IPS-18c (cell line): ENCODE measurements at regions not wholly inside any gene's neighbourhood (a gene's known extent, or its start where the extent isn't known, plus 50 kb on each side); places are given as distances from the start of the nearest gene placed in this dataset.

Experiments used
- H3K4me3 ChIP-seq: 2 replicates; pipeline ENCODE4 v1.7.0; 2013; ENCODE audit warnings: low read depth, mild to moderate bottlenecking, low read length, moderate library complexity; ENCODE audit not compliant: insufficient read depth
- H3K9me3 ChIP-seq: one replicate; pipeline ENCODE4 v1.6.1; 2013; ENCODE audit warnings: mild to moderate bottlenecking, low read length, moderate library complexity; ENCODE audit not compliant: control insufficient read depth, insufficient read depth

- Histone ChIP-seq H3K4me3 (no peak overlapping the region), H3K9me3 (no peaks in the 10 kb centered on the region)
Observed at GRCh38 chr18:76557026-76557575, 62.1 kb upstream of the ZNF516 start.

- Histone ChIP-seq H3K4me3 (no peak overlapping the region), H3K9me3 (no peaks in the 10 kb centered on the region)
Observed at GRCh38 chr18:76554547-76555222, 59.6 kb upstream of the ZNF516 start.

- H3K9me3 ChIP-seq, result no peaks in the 10 kb centered on the region
- no peak overlapping the region for H3K4me3 ChIP-seq
Observed at GRCh38 chr18:76553715-76554546, 58.9 kb upstream of the ZNF516 start.

GRCh38 chr18:76548541-76548940 is 53.5 kb upstream of the ZNF516 start:
- no peaks in the 10 kb centered on the region for H3K9me3 ChIP-seq

GRCh38 chr18:76547296-76547695 is 52.3 kb upstream of the ZNF516 start:
- H3K9me3 ChIP-seq, result no peaks in the 10 kb centered on the region
- H3K4me3 ChIP-seq, result no peak overlapping the region

More at GRCh38 chr18:76548541-76548940, 53.5 kb upstream of the ZNF516 start:
- no peak overlapping the region for H3K4me3 ChIP-seq

GRCh38 chr18:76546436-76546835 is 51.4 kb upstream of the ZNF516 start:
- H3K9me3 ChIP-seq, result no peaks in the 10 kb centered on the region
- H3K4me3 ChIP-seq, result no peak overlapping the region

GRCh38 chr18:76546088-76546435 is 51.0 kb upstream of the ZNF516 start:
- no peak overlapping the region for H3K4me3 ChIP-seq
- no peaks in the 10 kb centered on the region for H3K9me3 ChIP-seq

- Histone ChIP-seq H3K4me3 (no peak overlapping the region), H3K9me3 (no peaks in the 10 kb centered on the region)
Observed at GRCh38 chr18:76545433-76546087, 50.5 kb upstream of the ZNF516 start.

- Histone ChIP-seq H3K9me3 (no peaks in the 10 kb centered on the region), H3K4me3 (no peak overlapping the region)
Observed at GRCh38 chr18:76544511-76545345, 49.7 kb upstream of the ZNF516 start.
